GM12873 (cell line): ENCODE measurements at regions not wholly inside any gene's neighbourhood (a gene's known extent, or its start where the extent isn't known, plus 50 kb on each side); places are given as distances from the start of the nearest gene placed in this dataset.

ENCODE experiments used
- TF ChIP-seq, protein P1 (sequence below): IDR thresholded peaks from 2 replicates; pipeline ENCODE4 v1.5.1; 2012; ENCODE audit warnings: low read depth, mild to moderate bottlenecking, moderate library complexity, low read length, control low read depth; ENCODE audit not compliant: insufficient read depth; ENCODE audit errors: missing control alignments

GRCh38 chr13:73940098-73940497 lies 194.1 kb downstream of the KLF12 start:
- TF ChIP-seq, protein P1, sequence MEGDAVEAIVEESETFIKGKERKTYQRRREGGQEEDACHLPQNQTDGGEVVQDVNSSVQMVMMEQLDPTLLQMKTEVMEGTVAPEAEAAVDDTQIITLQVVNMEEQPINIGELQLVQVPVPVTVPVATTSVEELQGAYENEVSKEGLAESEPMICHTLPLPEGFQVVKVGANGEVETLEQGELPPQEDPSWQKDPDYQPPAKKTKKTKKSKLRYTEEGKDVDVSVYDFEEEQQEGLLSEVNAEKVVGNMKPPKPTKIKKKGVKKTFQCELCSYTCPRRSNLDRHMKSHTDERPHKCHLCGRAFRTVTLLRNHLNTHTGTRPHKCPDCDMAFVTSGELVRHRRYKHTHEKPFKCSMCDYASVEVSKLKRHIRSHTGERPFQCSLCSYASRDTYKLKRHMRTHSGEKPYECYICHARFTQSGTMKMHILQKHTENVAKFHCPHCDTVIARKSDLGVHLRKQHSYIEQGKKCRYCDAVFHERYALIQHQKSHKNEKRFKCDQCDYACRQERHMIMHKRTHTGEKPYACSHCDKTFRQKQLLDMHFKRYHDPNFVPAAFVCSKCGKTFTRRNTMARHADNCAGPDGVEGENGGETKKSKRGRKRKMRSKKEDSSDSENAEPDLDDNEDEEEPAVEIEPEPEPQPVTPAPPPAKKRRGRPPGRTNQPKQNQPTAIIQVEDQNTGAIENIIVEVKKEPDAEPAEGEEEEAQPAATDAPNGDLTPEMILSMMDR: no peak

DNA sequence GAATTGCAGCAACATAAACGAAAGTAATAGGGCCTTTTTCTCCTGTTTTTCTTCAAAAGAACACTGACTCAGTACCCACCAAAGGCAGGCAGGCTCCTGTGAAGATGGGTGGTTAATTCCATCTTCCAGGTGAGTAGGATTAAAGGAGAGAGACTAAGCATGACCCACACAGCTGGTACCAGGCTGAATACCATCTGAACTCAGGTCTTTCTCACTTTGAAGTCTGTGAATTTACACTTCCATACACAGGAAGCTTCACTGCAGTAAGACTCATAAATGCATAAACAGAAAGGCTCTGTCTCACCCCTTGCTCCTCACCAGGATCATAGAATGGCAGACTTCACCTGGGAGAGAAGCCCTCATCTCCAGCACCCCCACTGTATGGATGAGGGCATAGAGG lies 194.6 kb downstream of the KLF12 start:
- TF ChIP-seq, protein P1: no peak

DNA sequence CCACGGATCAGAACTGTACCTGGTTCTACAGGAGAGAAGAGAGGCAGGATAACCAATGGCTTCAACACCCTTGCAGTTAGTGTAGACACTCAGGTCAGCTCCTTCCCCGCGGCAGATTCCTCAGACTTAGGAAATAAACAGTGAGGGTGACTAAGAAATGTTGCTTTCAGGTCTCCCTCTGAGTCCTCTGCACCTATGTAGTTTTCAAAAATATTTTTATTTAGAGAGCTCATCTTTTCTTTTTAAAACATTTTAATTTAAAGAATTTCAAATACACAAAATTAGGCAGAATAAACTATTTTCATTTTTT lies 195.2 kb downstream of the KLF12 start:
- TF ChIP-seq, protein P1: no peak

DNA sequence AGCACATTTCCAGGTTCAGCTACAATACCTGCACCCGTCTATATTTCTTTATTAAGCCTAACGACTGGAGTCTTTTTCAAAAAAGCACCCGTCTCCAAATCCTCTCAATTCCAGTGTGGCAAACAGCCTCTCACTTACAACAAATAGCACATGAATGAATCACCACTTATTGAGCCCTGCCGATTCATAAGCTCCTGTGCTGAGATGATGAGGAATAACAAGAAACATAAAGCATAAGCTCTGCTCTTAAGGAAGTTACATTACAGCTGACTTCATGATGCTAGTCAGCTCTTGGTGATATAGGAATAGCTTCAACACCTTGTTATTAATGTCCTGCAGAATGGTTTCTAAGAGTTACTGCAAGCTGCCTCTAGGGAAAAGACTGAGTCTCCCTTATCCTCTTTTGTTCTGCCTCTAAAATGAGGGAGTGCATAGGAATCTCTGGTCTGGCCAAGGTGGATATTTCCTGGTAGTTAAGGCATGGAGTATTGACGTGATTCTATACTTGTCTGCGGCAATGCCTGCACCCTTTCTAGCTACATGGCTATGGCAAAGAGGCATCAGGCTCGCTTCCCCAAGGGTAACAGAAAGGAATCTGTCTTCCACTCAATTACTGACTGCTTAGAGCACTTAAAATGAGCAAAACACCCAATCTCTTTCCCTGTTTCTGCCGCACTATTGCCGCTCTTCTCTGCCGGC lies 195.7 kb downstream of the KLF12 start:
- TF ChIP-seq, protein P1: no peak

- TF ChIP-seq, protein P1: no peak
Measured at GRCh38 chr13:73937441-73937840, 196.8 kb downstream of the KLF12 start.

- TF ChIP-seq, protein P1: no peak
Measured at GRCh38 chr13:73935991-73936390, 198.2 kb downstream of the KLF12 start.

GRCh38 chr13:73934771-73935170 lies 199.4 kb downstream of the KLF12 start:
- TF ChIP-seq, protein P1: no peak

DNA sequence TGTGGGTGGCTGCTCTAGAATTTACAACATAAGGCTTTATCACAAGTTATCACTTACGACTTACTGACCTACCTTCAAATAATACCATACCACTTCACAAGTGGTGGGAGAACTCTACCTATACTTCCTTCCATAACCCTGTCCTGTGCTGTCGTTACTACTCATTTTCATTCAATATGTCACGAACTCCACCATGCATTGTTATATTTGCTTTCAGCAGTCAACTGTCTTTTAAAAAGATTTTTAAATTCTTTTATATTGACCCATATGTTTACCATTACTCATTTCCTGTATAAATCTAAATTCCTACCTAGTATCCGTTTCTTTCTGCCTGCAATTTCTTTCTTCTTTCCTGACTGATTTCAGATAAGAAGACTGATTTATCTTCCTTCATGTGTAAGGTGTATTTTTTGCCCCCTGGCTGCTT lies 200.0 kb downstream of the KLF12 start:
- TF ChIP-seq, protein P1: no peak
